Activated T-cell treated with anti-CD3 and anti-CD28 coated beads, Interleukin-2, amount 50 U/mL, for 4 hours (primary cell): ENCODE measurements at regions not wholly inside any gene's neighbourhood (a gene's known extent, or its start where the extent isn't known, plus 50 kb on each side); places are given as distances from the start of the nearest gene placed in this dataset.
A peak's percentile ranks its signal among the peaks of the same experiment; 100 is the strongest.
"Not testable (repeated sequence)": the region's sequence is repeated elsewhere in the genome, so short reads cannot be mapped to it uniquely, and the experiment has no call there.

Experiments used
- ATAC-seq, 2 donors: fragments of 200-7000 bp; cut with Tn5 transposase; one replicate each; pipeline ENCODE4 v1.10.0; 2021
- DNase-seq: peaks from one replicate; pipeline ENCODE4 v3.0.0-alpha.2; 2020
- H3K27me3 Mint-ChIP-seq: one replicate; pipeline ENCODE4 v1.8.0; 2021; ENCODE audit warnings: low read depth, mixed read lengths
- H3K36me3 Mint-ChIP-seq: one replicate; pipeline ENCODE4 v1.8.0; 2022; ENCODE audit warnings: mixed read lengths; ENCODE audit not compliant: insufficient read depth
- H3K4me1 Mint-ChIP-seq: one replicate; pipeline ENCODE4 v1.8.0; 2021; ENCODE audit warnings: low read depth, mixed read lengths
- H3K4me3 Mint-ChIP-seq: one replicate; pipeline ENCODE4 v1.8.0; 2021; ENCODE audit warnings: mild to moderate bottlenecking, moderate library complexity, mixed read lengths
- H3K9me3 Mint-ChIP-seq: one replicate; pipeline ENCODE4 v1.8.0; 2021; ENCODE audit warnings: mixed read lengths

GRCh38 chr5:14944350-14944739 lies 72.8 kb upstream of the ANKH start:
- DNase-seq (no peak), ATAC-seq (no peak)
- H3K36me3 Mint-ChIP-seq, result no peaks in the 10 kb centered on the region
- H3K9me3 Mint-ChIP-seq, result no peaks in the 10 kb centered on the region
- H3K4me1 Mint-ChIP-seq, result peaks cover 8% of the 10 kb centered on the region
- H3K4me3 Mint-ChIP-seq, result no peak overlapping the region
- no peaks in the 10 kb centered on the region for H3K27me3 Mint-ChIP-seq

GRCh38 chr5:14942212-14942611 lies 70.6 kb upstream of the ANKH start:
- Mint-ChIP-seq H3K4me1 (peaks cover 9% of the 10 kb centered on the region), H3K4me3 (no peak overlapping the region), H3K9me3 (no peaks in the 10 kb centered on the region), H3K27me3 (peaks cover 3% of the 10 kb centered on the region), H3K36me3 (no peaks in the 10 kb centered on the region)
- ATAC-seq (no peak), DNase-seq (no peak)

GRCh38 chr5:14937254-14937653 lies 65.7 kb upstream of the ANKH start:
- Mint-ChIP-seq H3K36me3 (no peaks in the 10 kb centered on the region), H3K4me3 (no peak overlapping the region), H3K4me1 (peaks cover 11% of the 10 kb centered on the region), H3K27me3 (peaks cover 5% of the 10 kb centered on the region), H3K9me3 (no peaks in the 10 kb centered on the region)
- no peak for ATAC-seq
- no peak for DNase-seq

- Mint-ChIP-seq H3K4me3 (no peak overlapping the region), H3K4me1 (peaks cover 10% of the 10 kb centered on the region), H3K27me3 (peaks cover 5% of the 10 kb centered on the region), H3K36me3 (no peaks in the 10 kb centered on the region), H3K9me3 (no peaks in the 10 kb centered on the region)
- DNase-seq (no peak), ATAC-seq (no peak)
Observed at GRCh38 chr5:14936588-14936987, 65.0 kb upstream of the ANKH start.

- peaks cover 10% of the 10 kb centered on the region for H3K4me1 Mint-ChIP-seq
- H3K4me3 Mint-ChIP-seq, result no peak overlapping the region
- ATAC-seq (no peak), DNase-seq (no peak)
- H3K27me3 Mint-ChIP-seq, result peaks cover 5% of the 10 kb centered on the region
- H3K36me3 Mint-ChIP-seq, result no peaks in the 10 kb centered on the region
- H3K9me3 Mint-ChIP-seq, result no peaks in the 10 kb centered on the region
Observed at GRCh38 chr5:14935341-14935740, 63.8 kb upstream of the ANKH start.

GRCh38 chr5:14932902-14933469 lies 61.4 kb upstream of the ANKH start:
- H3K4me3 Mint-ChIP-seq, result no peak overlapping the region
- H3K27me3 Mint-ChIP-seq, result peaks cover 2% of the 10 kb centered on the region
- ATAC-seq (peak; percentile 43 to 72), DNase-seq (no peak)
- H3K36me3 Mint-ChIP-seq, result no peaks in the 10 kb centered on the region
- no peaks in the 10 kb centered on the region for H3K9me3 Mint-ChIP-seq
- peaks cover 10% of the 10 kb centered on the region for H3K4me1 Mint-ChIP-seq

GRCh38 chr5:14930486-14930885 lies 58.9 kb upstream of the ANKH start:
- Mint-ChIP-seq H3K36me3 (no peaks in the 10 kb centered on the region), H3K9me3 (no peaks in the 10 kb centered on the region), H3K4me3 (no peak overlapping the region), H3K27me3 (no peaks in the 10 kb centered on the region), H3K4me1 (peaks cover 22% of the 10 kb centered on the region)
- no peak for DNase-seq
- no peak for ATAC-seq

- DNase-seq, result no peak
- Mint-ChIP-seq H3K36me3 (no peaks in the 10 kb centered on the region), H3K4me3 (no peak overlapping the region), H3K9me3 (no peaks in the 10 kb centered on the region), H3K27me3 (no peaks in the 10 kb centered on the region), H3K4me1 (peaks cover 32% of the 10 kb centered on the region)
- ATAC-seq, result no peak
Observed at GRCh38 chr5:14929293-14930065, 57.9 kb upstream of the ANKH start.

- H3K4me3 Mint-ChIP-seq, result no peak overlapping the region
- no peak for ATAC-seq
- H3K36me3 Mint-ChIP-seq, result no peaks in the 10 kb centered on the region
- no peaks in the 10 kb centered on the region for H3K9me3 Mint-ChIP-seq
- H3K4me1 Mint-ChIP-seq, result peaks cover 35% of the 10 kb centered on the region
- H3K27me3 Mint-ChIP-seq, result no peaks in the 10 kb centered on the region
- DNase-seq, result no peak
Observed at GRCh38 chr5:14928661-14929060, 57.1 kb upstream of the ANKH start.

- peaks cover 41% of the 10 kb centered on the region for H3K4me1 Mint-ChIP-seq
- H3K4me3 Mint-ChIP-seq, result peak overlapping the region; percentile 43
- no peaks in the 10 kb centered on the region for H3K9me3 Mint-ChIP-seq
- no peak for DNase-seq
- H3K27me3 Mint-ChIP-seq, result no peaks in the 10 kb centered on the region
- H3K36me3 Mint-ChIP-seq, result no peaks in the 10 kb centered on the region
- ATAC-seq, result no peak
Observed at GRCh38 chr5:14925326-14925725, 53.7 kb upstream of the ANKH start.

GRCh38 chr5:14922952-14923351 lies 51.4 kb upstream of the ANKH start:
- not testable (repeated sequence) for ATAC-seq, H3K9me3 Mint-ChIP-seq, H3K4me3 Mint-ChIP-seq, H3K36me3 Mint-ChIP-seq, H3K27me3 Mint-ChIP-seq, DNase-seq
- H3K4me1 Mint-ChIP-seq, result peaks cover 47% of the 10 kb centered on the region

- no peak for ATAC-seq
- Mint-ChIP-seq H3K4me3 (no peak overlapping the region), H3K9me3 (no peaks in the 10 kb centered on the region), H3K27me3 (no peaks in the 10 kb centered on the region), H3K36me3 (no peaks in the 10 kb centered on the region), H3K4me1 (peaks cover 46% of the 10 kb centered on the region)
- no peak for DNase-seq
Observed at GRCh38 chr5:14922456-14922855, 50.9 kb upstream of the ANKH start.
